GM21526 (cell line): ENCODE measurements at regions not wholly inside any gene's neighbourhood (a gene's known extent, or its start where the extent isn't known, plus 50 kb on each side); places are given as distances from the start of the nearest gene placed in this dataset.

ENCODE experiments used
- ATAC-seq: cut with Tn5 transposase; IDR thresholded peaks from one replicate; pipeline ENCODE4 v1.9.1; 2021; ENCODE audit warnings: moderate library complexity; ENCODE audit not compliant: unreplicated experiment, low FRiP score

GRCh38 chr2:151157000-151157735, 104.5 kb downstream of the RBM43 start:
- no peak for ATAC-seq

- ATAC-seq: no peak
Measured at GRCh38 chr2:151156431-151156830, 105.2 kb downstream of the RBM43 start.

DNA sequence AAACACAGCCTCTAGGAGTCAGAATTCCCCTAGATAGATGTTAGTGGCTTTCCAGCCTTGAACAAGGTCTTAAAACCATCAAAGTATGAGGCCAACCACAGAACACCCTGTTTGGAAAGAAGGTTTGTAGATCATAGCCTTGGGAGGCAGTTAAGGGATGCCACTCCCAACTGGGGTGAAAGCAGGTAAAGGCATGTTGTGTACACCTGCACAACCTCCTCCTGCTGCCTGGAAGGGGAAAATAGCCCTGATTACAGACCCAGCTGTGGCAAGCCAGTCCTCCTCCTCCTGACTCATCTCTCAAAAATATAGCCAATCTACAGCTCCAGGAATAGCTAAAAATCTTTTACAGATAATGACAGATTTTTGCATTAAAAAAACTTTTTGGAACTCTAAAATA, 108.1 kb downstream of the RBM43 start:
- ATAC-seq: no peak

DNA sequence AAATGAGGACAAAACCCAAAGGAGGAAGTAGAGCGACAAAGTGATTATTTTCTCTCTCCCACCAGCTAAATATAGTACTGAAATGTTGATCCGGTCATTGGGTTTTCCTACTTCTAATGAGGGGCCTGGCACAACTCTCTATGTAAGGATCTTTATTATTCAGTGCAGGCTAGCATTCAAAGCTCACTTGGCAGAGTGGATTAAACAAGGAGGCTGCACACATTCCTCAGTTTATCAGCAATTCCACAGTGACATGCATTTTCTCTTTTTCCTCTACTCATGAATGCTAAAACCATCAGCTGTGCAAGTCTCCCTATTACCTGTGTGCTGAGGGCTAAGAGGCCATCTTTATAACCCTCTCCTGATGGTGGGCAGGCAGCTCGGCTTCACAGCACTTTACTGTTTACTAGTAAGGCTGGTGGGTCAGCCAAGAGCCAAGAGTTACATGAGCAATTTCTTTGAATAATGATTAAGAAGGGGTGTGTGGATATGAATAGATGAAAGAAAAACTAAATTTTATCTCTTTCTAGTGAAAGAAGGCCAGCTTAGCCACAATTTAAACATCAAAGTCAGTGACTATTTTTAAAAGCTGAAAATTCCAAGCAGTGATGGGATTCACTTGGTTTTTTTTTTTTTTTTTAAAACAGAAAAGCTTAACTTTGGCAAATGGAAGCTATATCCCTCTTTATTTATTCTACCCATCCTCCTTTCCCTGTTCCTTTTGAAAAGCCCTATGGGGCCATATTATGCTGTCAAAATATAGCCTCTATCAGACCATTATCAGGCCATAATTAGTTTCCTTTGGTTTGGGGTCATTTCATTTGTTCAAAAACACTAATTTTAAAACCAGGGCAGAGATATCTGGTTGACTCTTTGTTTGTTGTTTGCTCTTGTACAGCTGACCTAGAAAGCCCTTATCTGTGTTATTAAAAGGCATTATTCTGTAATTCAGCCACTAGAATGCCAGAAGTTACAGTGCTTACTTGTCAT, 111.0 kb downstream of the RBM43 start:
- ATAC-seq: no peak

DNA sequence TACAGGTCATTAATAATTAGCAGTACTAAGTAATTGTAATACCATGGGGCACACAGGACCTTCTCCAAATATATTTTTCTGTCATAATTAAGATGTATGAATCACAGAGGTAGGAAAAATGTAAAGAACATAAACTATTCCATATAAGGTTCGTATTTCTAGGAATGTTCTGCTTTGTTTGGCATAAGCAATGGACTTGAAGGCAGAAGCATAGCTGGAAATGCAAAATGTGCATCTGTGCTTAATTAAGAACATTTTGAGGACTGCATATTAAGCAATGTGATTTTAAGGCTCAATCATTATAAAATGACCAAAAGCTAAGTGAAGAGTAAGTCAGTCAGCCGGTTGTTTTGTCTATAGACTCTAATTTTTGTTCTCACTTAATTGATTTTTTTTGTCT, 123.2 kb downstream of the RBM43 start:
- ATAC-seq: no peak

GRCh38 chr2:151137526-151137925, 124.1 kb downstream of the RBM43 start:
- ATAC-seq: no peak

- no peak for ATAC-seq
Measured at GRCh38 chr2:151120011-151120410, 141.7 kb downstream of the RBM43 start.

DNA sequence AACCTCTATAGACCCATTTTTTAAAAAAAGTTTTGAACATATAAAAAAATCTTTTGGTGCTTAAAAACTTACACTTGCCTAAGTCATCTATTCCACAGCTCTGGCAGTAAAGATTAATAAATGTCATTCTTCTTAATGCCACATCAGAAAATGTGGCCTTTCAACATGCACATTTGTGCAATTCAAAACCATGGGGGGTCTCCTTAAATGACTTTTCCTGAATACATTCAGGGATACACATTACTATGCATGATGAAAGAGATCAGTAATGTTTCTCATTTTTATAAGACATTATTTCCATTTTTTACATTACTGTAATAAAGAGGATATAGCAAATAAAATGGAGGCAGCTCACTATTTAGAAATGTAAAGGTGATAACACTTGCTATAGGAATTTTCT, 142.3 kb downstream of the RBM43 start:
- no peak for ATAC-seq

DNA sequence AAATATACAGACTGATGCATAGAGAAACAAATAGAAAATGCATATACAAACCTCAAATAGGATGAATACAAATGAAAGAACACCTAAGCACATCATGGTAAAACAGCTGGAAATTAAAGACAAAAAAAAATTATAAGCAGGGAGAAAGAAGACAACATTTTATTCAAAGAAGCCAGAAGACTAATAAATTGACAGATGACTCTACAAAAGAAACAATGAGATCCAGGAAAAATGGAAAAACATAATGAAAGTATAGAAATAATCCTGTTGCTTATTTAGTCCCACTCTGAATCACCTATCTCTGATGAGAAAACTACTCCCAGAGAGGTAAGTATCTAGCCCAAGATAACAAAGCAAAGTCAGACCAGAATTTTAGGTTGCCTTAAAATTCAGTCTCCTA, 143.4 kb downstream of the RBM43 start:
- no peak for ATAC-seq

- no peak for ATAC-seq
Measured at GRCh38 chr2:151114874-151115273, 146.8 kb downstream of the RBM43 start.

DNA sequence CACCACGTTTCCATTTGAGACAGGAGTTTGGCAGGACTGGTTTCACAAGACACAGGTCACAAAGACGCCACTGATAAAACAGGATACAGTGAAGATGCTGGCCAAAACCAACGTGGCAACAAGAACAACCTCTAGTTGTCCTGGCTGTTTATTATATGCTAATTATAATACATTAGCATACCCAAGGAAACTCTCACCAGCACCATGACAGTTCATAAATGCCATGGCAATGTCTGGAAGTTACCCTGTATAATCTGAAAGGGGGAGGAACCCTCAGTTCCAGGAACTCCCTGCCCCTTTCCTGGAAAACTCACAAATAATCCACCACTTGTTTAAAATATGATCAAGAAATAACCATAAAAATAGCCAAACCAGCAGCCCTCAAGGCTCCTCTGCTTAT, 148.3 kb downstream of the RBM43 start:
- ATAC-seq: no peak

- ATAC-seq: no peak
Measured at GRCh38 chr2:151111599-151112278, 149.9 kb downstream of the RBM43 start.

DNA sequence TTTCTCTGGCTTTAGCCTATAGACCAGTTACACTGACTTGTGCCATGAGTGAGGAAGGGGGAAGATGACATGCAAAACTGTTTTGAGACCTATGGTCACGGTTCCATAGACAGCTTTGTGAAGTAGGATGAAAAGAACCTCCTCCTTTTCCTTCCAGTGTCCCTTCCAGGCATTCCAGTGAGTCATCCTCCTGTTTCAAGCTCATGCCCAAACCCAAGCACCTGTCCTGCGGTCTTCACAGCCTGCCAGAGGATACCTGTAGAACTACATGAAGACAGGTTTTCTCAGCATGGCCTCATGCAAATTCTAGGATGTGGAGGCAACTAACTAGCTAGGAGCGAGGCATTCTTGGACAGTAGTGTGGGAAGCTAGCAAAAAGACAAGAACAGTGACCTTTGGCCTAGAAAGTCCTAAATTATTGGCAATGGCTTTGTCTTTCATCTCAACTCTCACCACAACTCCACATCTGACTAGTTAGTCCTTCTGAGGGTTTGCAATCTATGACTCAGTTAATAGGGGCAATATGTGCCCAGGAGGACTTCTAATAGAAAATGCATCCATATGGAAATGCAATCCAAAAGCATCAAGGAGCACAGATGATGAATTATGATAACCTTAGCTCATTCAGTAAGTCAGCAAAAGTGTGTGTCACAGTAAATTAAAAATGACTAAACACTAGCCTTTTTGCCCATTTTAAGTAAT, 154.7 kb downstream of the RBM43 start:
- ATAC-seq: no peak

GRCh38 chr2:151103551-151103950, 158.1 kb downstream of the RBM43 start:
- ATAC-seq: no peak

DNA sequence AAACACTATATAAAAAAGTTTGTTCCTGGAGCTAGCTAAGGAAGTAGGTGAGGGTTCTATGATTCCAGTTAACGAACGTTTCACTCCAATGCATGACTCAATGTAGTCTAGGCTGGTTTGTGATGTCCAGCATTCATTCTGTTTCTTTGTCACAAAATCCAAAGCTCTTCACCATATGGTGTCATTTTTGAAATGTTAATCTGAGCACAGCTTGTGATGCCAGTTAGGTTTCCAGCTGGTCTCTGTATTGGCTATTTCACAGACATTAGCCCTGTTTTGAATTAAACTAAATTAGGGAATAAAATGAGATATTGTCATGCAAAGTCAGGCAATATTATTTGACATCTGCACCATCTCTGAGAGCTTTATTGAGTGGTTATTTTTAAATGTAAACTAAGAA, 159.4 kb downstream of the RBM43 start:
- no peak for ATAC-seq

DNA sequence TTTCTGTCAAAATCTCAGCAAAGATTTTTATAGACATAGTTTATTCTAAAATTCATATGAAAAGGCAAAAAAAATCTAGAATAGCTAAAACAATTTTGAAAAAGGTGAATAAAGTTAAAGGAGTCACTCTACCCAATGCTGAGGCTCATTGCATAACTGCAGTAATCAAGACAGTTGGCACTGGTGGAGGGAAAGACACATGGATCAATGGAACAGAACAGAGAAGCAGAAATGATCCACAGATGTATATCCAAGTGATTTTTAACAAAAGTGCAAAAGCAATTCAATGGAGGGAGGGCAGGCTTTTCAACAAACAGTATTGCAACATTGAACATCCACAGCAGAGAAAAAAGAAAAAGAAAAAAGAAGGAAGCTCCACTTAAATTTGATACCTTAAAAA, 162.8 kb downstream of the RBM43 start:
- ATAC-seq: no peak

- ATAC-seq: no peak
Measured at GRCh38 chr2:151097895-151098294, 163.8 kb downstream of the RBM43 start.

DNA sequence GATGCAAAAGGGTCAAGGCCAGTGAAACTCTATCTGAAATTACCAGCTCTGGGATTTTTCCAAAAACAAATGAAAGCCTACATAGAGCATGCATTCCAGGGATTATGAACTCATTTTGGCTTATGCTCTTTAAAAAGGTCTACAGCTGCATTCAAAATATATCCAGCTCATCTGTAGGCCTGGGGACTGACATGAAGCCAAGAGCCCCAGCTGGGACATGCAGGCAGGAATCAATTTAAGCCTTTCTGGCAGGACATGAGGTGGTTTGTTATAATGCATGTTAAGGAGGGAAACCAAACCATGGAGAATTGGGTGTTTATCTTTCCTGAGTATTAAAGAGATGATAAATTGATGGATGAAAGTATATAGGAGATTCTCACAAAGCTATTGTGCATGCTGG, 164.5 kb downstream of the RBM43 start:
- ATAC-seq: no peak

DNA sequence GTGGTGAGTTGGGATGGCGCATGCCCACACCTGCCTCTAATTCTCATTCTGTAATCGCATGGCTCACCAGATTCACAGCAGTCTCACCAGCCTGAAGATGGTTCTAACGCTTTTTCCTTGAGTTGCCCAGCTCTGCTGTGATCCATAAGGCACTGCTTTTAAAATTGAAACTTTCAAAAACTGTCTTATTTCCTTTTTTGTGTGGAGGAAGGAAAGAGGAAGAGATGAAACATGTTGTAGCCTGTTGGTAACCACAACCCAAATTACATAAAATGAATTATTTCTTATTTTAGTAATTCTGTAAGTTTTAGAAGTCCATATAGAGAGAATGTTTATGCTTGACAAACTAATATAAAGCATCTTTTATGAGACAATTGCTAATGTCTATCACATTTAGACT, 165.4 kb downstream of the RBM43 start:
- ATAC-seq: no peak

- ATAC-seq: no peak
Measured at GRCh38 chr2:151095463-151095862, 166.2 kb downstream of the RBM43 start.

- no peak for ATAC-seq
Measured at GRCh38 chr2:151091583-151091982, 170.1 kb downstream of the RBM43 start.
